ENCODE measurements at regions not wholly inside any gene's neighbourhood (a gene's known extent, or its start where the extent isn't known, plus 50 kb on each side); places are given as distances from the start of the nearest gene placed in this dataset.
"Not testable (repeated sequence)": the region's sequence is repeated elsewhere in the genome, so short reads cannot be mapped to it uniquely, and the experiment has no call there.

GRCh38 chr1:68904477-68904876 lies 407.6 kb upstream of the DEPDC1 start:
- peaks cover 4% of the 10 kb centered on the region for H3K9me3 ChIP-seq (ENCODE audit: control insufficient read depth, insufficient read depth, low read length)
- peaks cover 8% of the 10 kb centered on the region; the same call in 1 of the 2 replicates for H3K4me1 ChIP-seq (ENCODE audit: insufficient read depth, low read length)
- no peak overlapping the region for H3K9ac ChIP-seq (ENCODE audit: low read depth, low read length)
- H3K36me3 ChIP-seq (ENCODE audit: insufficient read depth, low read length), result no peaks in the 10 kb centered on the region

GRCh38 chr1:68906431-68906830 lies 409.5 kb upstream of the DEPDC1 start:
- no peaks in the 10 kb centered on the region for H3K36me3 ChIP-seq (ENCODE audit: insufficient read depth, low read length)
- H3K9ac ChIP-seq (ENCODE audit: low read depth, low read length), result no peak overlapping the region
- H3K4me1 ChIP-seq (ENCODE audit: insufficient read depth, low read length), result peaks cover 8% of the 10 kb centered on the region; the same call in 1 of the 2 replicates
- H3K9me3 ChIP-seq (ENCODE audit: control insufficient read depth, insufficient read depth, low read length), result peaks cover 11% of the 10 kb centered on the region

- H3K36me3 ChIP-seq (ENCODE audit: insufficient read depth, low read length), result no peaks in the 10 kb centered on the region
- H3K9me3 ChIP-seq (ENCODE audit: control insufficient read depth, insufficient read depth, low read length), result peaks cover 11% of the 10 kb centered on the region
- H3K9ac ChIP-seq (ENCODE audit: low read depth, low read length), result no peak overlapping the region
- H3K4me1 ChIP-seq (ENCODE audit: insufficient read depth, low read length), result peaks cover 8% of the 10 kb centered on the region; the same call in 1 of the 2 replicates
Measured at GRCh38 chr1:68907491-68907890, 410.6 kb upstream of the DEPDC1 start.

- no peaks in the 10 kb centered on the region for H3K36me3 ChIP-seq (ENCODE audit: insufficient read depth, low read length)
- no peak overlapping the region for H3K9ac ChIP-seq (ENCODE audit: low read depth, low read length)
- peaks cover 8% of the 10 kb centered on the region; the same call in 1 of the 2 replicates for H3K4me1 ChIP-seq (ENCODE audit: insufficient read depth, low read length)
- peaks cover 11% of the 10 kb centered on the region for H3K9me3 ChIP-seq (ENCODE audit: control insufficient read depth, insufficient read depth, low read length)
Measured at GRCh38 chr1:68908316-68908715, 411.4 kb upstream of the DEPDC1 start.

- no peaks in the 10 kb centered on the region for H3K4me1 ChIP-seq (ENCODE audit: insufficient read depth, low read length)
- H3K36me3 ChIP-seq (ENCODE audit: insufficient read depth, low read length), result no peaks in the 10 kb centered on the region
- H3K9me3 ChIP-seq (ENCODE audit: control insufficient read depth, insufficient read depth, low read length), result no peaks in the 10 kb centered on the region
- no peak overlapping the region for H3K9ac ChIP-seq (ENCODE audit: low read depth, low read length)
Measured at GRCh38 chr1:68916221-68916902, 419.5 kb upstream of the DEPDC1 start.

GRCh38 chr1:68917456-68917855 lies 420.6 kb upstream of the DEPDC1 start:
- H3K9ac ChIP-seq (ENCODE audit: low read depth, low read length), result no peak overlapping the region
- no peaks in the 10 kb centered on the region for H3K9me3 ChIP-seq (ENCODE audit: control insufficient read depth, insufficient read depth, low read length)
- no peaks in the 10 kb centered on the region for H3K36me3 ChIP-seq (ENCODE audit: insufficient read depth, low read length)
- no peaks in the 10 kb centered on the region for H3K4me1 ChIP-seq (ENCODE audit: insufficient read depth, low read length)

GRCh38 chr1:68918563-68918962 lies 421.7 kb upstream of the DEPDC1 start:
- Histone ChIP-seq H3K4me1 (ENCODE audit: insufficient read depth, low read length) (no peaks in the 10 kb centered on the region), H3K9ac (ENCODE audit: low read depth, low read length) (no peak overlapping the region), H3K36me3 (ENCODE audit: insufficient read depth, low read length) (no peaks in the 10 kb centered on the region), H3K9me3 (ENCODE audit: control insufficient read depth, insufficient read depth, low read length) (no peaks in the 10 kb centered on the region)

GRCh38 chr1:68919075-68919474 lies 422.2 kb upstream of the DEPDC1 start:
- Histone ChIP-seq H3K36me3 (ENCODE audit: insufficient read depth, low read length) (no peaks in the 10 kb centered on the region), H3K9ac (ENCODE audit: low read depth, low read length) (no peak overlapping the region), H3K4me1 (ENCODE audit: insufficient read depth, low read length) (no peaks in the 10 kb centered on the region), H3K9me3 (ENCODE audit: control insufficient read depth, insufficient read depth, low read length) (no peaks in the 10 kb centered on the region)

GRCh38 chr1:68923475-68924088 lies 426.7 kb upstream of the DEPDC1 start:
- not testable (repeated sequence) for H3K9ac ChIP-seq (ENCODE audit: low read depth, low read length); H3K36me3 ChIP-seq (ENCODE audit: insufficient read depth, low read length); H3K4me1 ChIP-seq (ENCODE audit: insufficient read depth, low read length); H3K9me3 ChIP-seq (ENCODE audit: control insufficient read depth, insufficient read depth, low read length)

GRCh38 chr1:68930101-68930500 lies 433.2 kb upstream of the DEPDC1 start:
- Histone ChIP-seq H3K9me3 (ENCODE audit: control insufficient read depth, insufficient read depth, low read length) (no peaks in the 10 kb centered on the region), H3K36me3 (ENCODE audit: insufficient read depth, low read length) (no peaks in the 10 kb centered on the region), H3K9ac (ENCODE audit: low read depth, low read length) (no peak overlapping the region), H3K4me1 (ENCODE audit: insufficient read depth, low read length) (no peaks in the 10 kb centered on the region)

GRCh38 chr1:68936530-68936929 lies 439.6 kb upstream of the DEPDC1 start:
- Histone ChIP-seq H3K36me3 (ENCODE audit: insufficient read depth, low read length) (no peaks in the 10 kb centered on the region), H3K9me3 (ENCODE audit: control insufficient read depth, insufficient read depth, low read length) (no peaks in the 10 kb centered on the region), H3K9ac (ENCODE audit: low read depth, low read length) (no peak overlapping the region), H3K4me1 (ENCODE audit: insufficient read depth, low read length) (no peaks in the 10 kb centered on the region)

- no peaks in the 10 kb centered on the region for H3K36me3 ChIP-seq (ENCODE audit: insufficient read depth, low read length)
- no peaks in the 10 kb centered on the region for H3K4me1 ChIP-seq (ENCODE audit: insufficient read depth, low read length)
- H3K9ac ChIP-seq (ENCODE audit: low read depth, low read length), result no peak overlapping the region
- H3K9me3 ChIP-seq (ENCODE audit: control insufficient read depth, insufficient read depth, low read length), result no peaks in the 10 kb centered on the region
Measured at GRCh38 chr1:68938051-68938666, 441.3 kb upstream of the DEPDC1 start.

- Histone ChIP-seq H3K9me3 (ENCODE audit: control insufficient read depth, insufficient read depth, low read length) (no peaks in the 10 kb centered on the region), H3K9ac (ENCODE audit: low read depth, low read length) (no peak overlapping the region), H3K4me1 (ENCODE audit: insufficient read depth, low read length) (no peaks in the 10 kb centered on the region), H3K36me3 (ENCODE audit: insufficient read depth, low read length) (no peaks in the 10 kb centered on the region)
Measured at GRCh38 chr1:68950036-68950435, 453.2 kb upstream of the DEPDC1 start.

GRCh38 chr1:68953311-68953710 lies 456.4 kb upstream of the DEPDC1 start:
- Histone ChIP-seq H3K9ac (ENCODE audit: low read depth, low read length) (no peak overlapping the region), H3K36me3 (ENCODE audit: insufficient read depth, low read length) (no peaks in the 10 kb centered on the region), H3K9me3 (ENCODE audit: control insufficient read depth, insufficient read depth, low read length) (no peaks in the 10 kb centered on the region), H3K4me1 (ENCODE audit: insufficient read depth, low read length) (no peaks in the 10 kb centered on the region)

GRCh38 chr1:68954841-68955240 lies 458.0 kb upstream of the DEPDC1 start:
- no peak overlapping the region for H3K9ac ChIP-seq (ENCODE audit: low read depth, low read length)
- no peaks in the 10 kb centered on the region for H3K9me3 ChIP-seq (ENCODE audit: control insufficient read depth, insufficient read depth, low read length)
- no peaks in the 10 kb centered on the region for H3K4me1 ChIP-seq (ENCODE audit: insufficient read depth, low read length)

More at GRCh38 chr1:68954841-68955240, 458.0 kb upstream of the DEPDC1 start:
- H3K36me3 ChIP-seq (ENCODE audit: insufficient read depth, low read length), result no peaks in the 10 kb centered on the region

Measured in ES-I3 (cell line).